ENCODE measurements at regions not wholly inside any gene's neighbourhood (a gene's known extent, or its start where the extent isn't known, plus 50 kb on each side); places are given as distances from the start of the nearest gene placed in this dataset.

- Histone ChIP-seq H3K4me3 (no peak overlapping the region), H3K9me3 (no peaks in the 10 kb centered on the region), H3K27ac (no peak overlapping the region), H3K27me3 (no peaks in the 10 kb centered on the region), H3K36me3 (no peaks in the 10 kb centered on the region), H3K4me1 (no peaks in the 10 kb centered on the region)
- DNase-seq, result no peak
- intact Hi-C loops (cut with DNase I; ENCODE audit: low total_unique reads), result no loop called here
- no peak for ATAC-seq
- no peak for TF ChIP-seq POLR2A (IDR thresholded peaks at IDR 0.05)
- TF ChIP-seq, protein P1, sequence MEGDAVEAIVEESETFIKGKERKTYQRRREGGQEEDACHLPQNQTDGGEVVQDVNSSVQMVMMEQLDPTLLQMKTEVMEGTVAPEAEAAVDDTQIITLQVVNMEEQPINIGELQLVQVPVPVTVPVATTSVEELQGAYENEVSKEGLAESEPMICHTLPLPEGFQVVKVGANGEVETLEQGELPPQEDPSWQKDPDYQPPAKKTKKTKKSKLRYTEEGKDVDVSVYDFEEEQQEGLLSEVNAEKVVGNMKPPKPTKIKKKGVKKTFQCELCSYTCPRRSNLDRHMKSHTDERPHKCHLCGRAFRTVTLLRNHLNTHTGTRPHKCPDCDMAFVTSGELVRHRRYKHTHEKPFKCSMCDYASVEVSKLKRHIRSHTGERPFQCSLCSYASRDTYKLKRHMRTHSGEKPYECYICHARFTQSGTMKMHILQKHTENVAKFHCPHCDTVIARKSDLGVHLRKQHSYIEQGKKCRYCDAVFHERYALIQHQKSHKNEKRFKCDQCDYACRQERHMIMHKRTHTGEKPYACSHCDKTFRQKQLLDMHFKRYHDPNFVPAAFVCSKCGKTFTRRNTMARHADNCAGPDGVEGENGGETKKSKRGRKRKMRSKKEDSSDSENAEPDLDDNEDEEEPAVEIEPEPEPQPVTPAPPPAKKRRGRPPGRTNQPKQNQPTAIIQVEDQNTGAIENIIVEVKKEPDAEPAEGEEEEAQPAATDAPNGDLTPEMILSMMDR (IDR thresholded peaks at IDR 0.05 in 4 of 5, conservative IDR thresholded peaks at IDR 0.05 in 1 of 5), result no peak
- in situ Hi-C loops (cut with MboI; ENCODE audit: low sequenced_read_pairs in 4 of 4), result no loop called here
Measured at GRCh38 chr7:156034397-156034796, 222.1 kb upstream of the SHH start.

- Histone ChIP-seq H3K27me3 (no peaks in the 10 kb centered on the region), H3K36me3 (no peaks in the 10 kb centered on the region), H3K4me3 (no peak overlapping the region), H3K27ac (no peak overlapping the region), H3K4me1 (no peaks in the 10 kb centered on the region), H3K9me3 (no peaks in the 10 kb centered on the region)
- intact Hi-C loops (cut with DNase I; ENCODE audit: low total_unique reads), result no loop called here
- ATAC-seq (no peak), DNase-seq (no peak)
- in situ Hi-C loops (cut with MboI; ENCODE audit: low sequenced_read_pairs in 4 of 4), result no loop called here
- TF ChIP-seq POLR2A (IDR thresholded peaks at IDR 0.05), result no peak
- TF ChIP-seq, protein P1 (IDR thresholded peaks at IDR 0.05 in 4 of 5, conservative IDR thresholded peaks at IDR 0.05 in 1 of 5), result no peak
Measured at GRCh38 chr7:156032973-156033372, 220.7 kb upstream of the SHH start.

DNA sequence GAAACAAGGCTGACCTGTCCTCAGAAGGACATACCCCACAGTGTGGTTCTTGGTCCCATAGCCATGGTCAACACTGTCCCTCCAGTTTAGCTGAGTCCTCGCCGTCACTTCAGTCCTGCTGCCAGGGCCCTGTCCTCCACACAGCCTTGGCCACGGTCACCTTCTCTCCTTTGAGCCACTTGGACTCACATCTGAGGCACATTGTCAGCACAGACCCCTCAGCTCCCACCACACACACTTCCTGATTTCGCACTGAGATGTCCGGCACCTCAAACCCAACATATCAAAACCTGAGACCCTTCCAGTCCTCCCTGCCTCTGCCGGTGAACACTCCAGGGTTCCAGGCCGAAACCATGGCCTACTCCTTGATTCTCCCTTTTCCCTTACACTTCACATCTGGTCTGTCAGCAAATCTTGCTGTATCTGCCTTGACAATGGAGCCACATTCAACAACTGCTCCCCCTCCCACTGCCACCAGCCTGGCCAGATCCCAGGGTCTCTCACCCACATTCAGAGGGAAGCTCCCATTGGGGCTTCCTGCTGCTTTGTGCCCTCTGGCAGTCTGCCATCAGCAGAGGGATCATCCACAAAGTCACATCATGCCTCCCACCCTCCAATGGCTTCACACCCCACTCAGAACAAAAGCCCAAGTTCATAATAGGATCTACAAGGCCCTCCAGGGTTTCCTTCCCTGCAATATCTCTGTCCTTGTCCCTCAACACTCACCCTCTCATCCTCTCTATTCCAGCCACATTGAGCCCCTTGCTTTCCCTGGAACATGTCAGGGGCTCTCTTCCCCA, 219.6 kb upstream of the SHH start:
- in situ Hi-C loops (cut with MboI; ENCODE audit: low sequenced_read_pairs in 4 of 4), result no loop called here
- DNase-seq, result no peak
- Histone ChIP-seq H3K36me3 (no peaks in the 10 kb centered on the region), H3K27me3 (no peaks in the 10 kb centered on the region), H3K4me1 (no peaks in the 10 kb centered on the region), H3K9me3 (no peaks in the 10 kb centered on the region), H3K4me3 (no peak overlapping the region), H3K27ac (no peak overlapping the region)
- ATAC-seq, result no peak
- intact Hi-C loops (cut with DNase I; ENCODE audit: low total_unique reads), result no loop called here
- TF ChIP-seq, protein P1 (IDR thresholded peaks at IDR 0.05 in 4 of 5, conservative IDR thresholded peaks at IDR 0.05 in 1 of 5), result no peak
- no peak for TF ChIP-seq POLR2A (IDR thresholded peaks at IDR 0.05)

- no peak for TF ChIP-seq POLR2A (IDR thresholded peaks at IDR 0.05)
- TF ChIP-seq, protein P1 (IDR thresholded peaks at IDR 0.05 in 4 of 5, conservative IDR thresholded peaks at IDR 0.05 in 1 of 5), result no peak
- no peaks in the 10 kb centered on the region for H3K9me3 ChIP-seq
- ATAC-seq (no peak), DNase-seq (no peak)
- intact Hi-C loops (cut with DNase I; ENCODE audit: low total_unique reads) (no loop called here), in situ Hi-C loops (cut with MboI; ENCODE audit: low sequenced_read_pairs in 4 of 4) (no loop called here)
- no peak overlapping the region for H3K27ac ChIP-seq
- no peaks in the 10 kb centered on the region for H3K27me3 ChIP-seq
- no peak overlapping the region for H3K4me3 ChIP-seq
- H3K4me1 ChIP-seq, result no peaks in the 10 kb centered on the region
- H3K36me3 ChIP-seq, result no peaks in the 10 kb centered on the region
Measured at GRCh38 chr7:156029460-156030007, 217.3 kb upstream of the SHH start.

Measured in gastrocnemius medialis (tissue), 4 donors.